K562 (cell line): ENCODE measurements at regions not wholly inside any gene's neighbourhood (a gene's known extent, or its start where the extent isn't known, plus 50 kb on each side); places are given as distances from the start of the nearest gene placed in this dataset.

Experiments
- ATAC-seq: fragments of 200-7000 bp; cut with Tn5 transposase; 3 replicates; pipeline ENCODE4 v1.9.1; 2020; ENCODE audit warnings: moderate library complexity
- BruUV-seq: library from RNA; stranded (reverse); fragments of 400-500 nt; replicated peaks from 2 replicates; lab custom pipeline; 2021; lab: Mats Ljungman, UMichigan
- CTCF ChIA-PET: fragments of 300-600 bp; formaldehyde crosslinking; extraction: SDS; loops from one replicate; lab custom pipeline; 2021; ENCODE audit warnings: low intra/inter-chr PET ratio; lab: Yijun Ruan, JAX
- POLR2A ChIA-PET: fragments of 300-600, 350-650 bp; sonication (Branson Sonifier 250); formaldehyde crosslinking; extraction: SDS; loops from one replicate; lab custom pipeline; 2021; ENCODE audit warnings: antibody characterized with exemption, inconsistent platforms; lab: Yijun Ruan, JAX
- DNase-seq, 4 experiments: peaks; one replicate each; pipeline versions ENCODE4 v3.0.0 to v3.0.0-alpha.2; 2011 to 2018; ENCODE audit warnings: low spot score in 3 of 4, mixed read lengths in 3 of 4; ENCODE audit errors: extremely low read depth in 1 of 4
- FAIRE-seq: peaks from 2 replicates; lab custom pipeline; 2011; peaks lifted over from hg19 to GRCh38; lab: Jason Lieb, UNC
- H2AFZ ChIP-seq: 2 replicates; pipeline ENCODE4 v1.6.0; 2011; ENCODE audit warnings: low read depth, low read length, control low read depth, inconsistent platforms
- H3K27ac ChIP-seq: fragments of 200-600 bp; 3 replicates; pipeline ENCODE4 v1.8.0; 2011; ENCODE audit warnings: low read depth, mild to moderate bottlenecking, control low read depth, inconsistent platforms, low read length, moderate library complexity, mixed read lengths; ENCODE audit errors: extremely low read depth
- H3K27me3 ChIP-seq, 2 experiments: fragments of 300-600 bp in 1 of 2; 2 replicates in 1 of 2; 3 replicates in 1 of 2; pipeline versions ENCODE4 v1.6.0 to v1.8.0; 2011; ENCODE audit warnings: inconsistent platforms in 2 of 2, low read length in 2 of 2, mild to moderate bottlenecking in 1 of 2, mixed read lengths in 1 of 2, moderate library complexity in 1 of 2; ENCODE audit not compliant: control insufficient read depth in 2 of 2, insufficient read depth in 2 of 2
- H3K36me3 ChIP-seq: fragments of 300-600 bp; 3 replicates; pipeline ENCODE4 v1.8.0; 2011; ENCODE audit warnings: mild to moderate bottlenecking, low read length, inconsistent platforms; ENCODE audit not compliant: control insufficient read depth, insufficient read depth
- H3K4me1 ChIP-seq, 2 experiments: fragments of 200-600 bp in 1 of 2; replicated peaks in 1 of 2; 2 replicates in 1 of 2; 3 replicates in 1 of 2; pipeline versions ENCODE4 v1.5.1 to v1.8.0; 2011; ENCODE audit warnings: inconsistent platforms in 2 of 2, low read length in 2 of 2, mild to moderate bottlenecking in 1 of 2, mixed read lengths in 1 of 2, moderate library complexity in 1 of 2; ENCODE audit not compliant: control insufficient read depth in 2 of 2, insufficient read depth in 2 of 2
- H3K4me2 ChIP-seq: 2 replicates; pipeline ENCODE4 v1.6.1; 2011; ENCODE audit warnings: low read length, control low read depth, inconsistent platforms, mixed read lengths; ENCODE audit not compliant: insufficient read depth
- H3K4me3 ChIP-seq: fragments of 200-600 bp; sonication (generic), shearing (Covaris generic); 2 replicates; pipeline ENCODE4 v1.5.1; 2016; ENCODE audit warnings: control low read depth, inconsistent platforms
- H3K79me2 ChIP-seq: fragments of 200-600 bp; 3 replicates; pipeline ENCODE4 v1.8.0; 2011; ENCODE audit warnings: low read length, inconsistent platforms; ENCODE audit not compliant: control insufficient read depth, insufficient read depth
- H3K9ac ChIP-seq, 2 experiments: 2 replicates each; pipeline versions ENCODE4 v1.6.0 to v1.6.1; 2011; ENCODE audit warnings: low read depth in 2 of 2, low read length in 2 of 2, control low read depth in 1 of 2, inconsistent platforms in 1 of 2, mild to moderate bottlenecking in 1 of 2, mixed read lengths in 1 of 2; ENCODE audit not compliant: insufficient read depth in 1 of 2
- H3K9me1 ChIP-seq: one replicate; pipeline ENCODE4 v1.6.0; 2011; ENCODE audit warnings: inconsistent platforms, mild to moderate bottlenecking, low read length, moderate library complexity; ENCODE audit not compliant: control insufficient read depth, insufficient read depth
- H3K9me3 ChIP-seq: replicated peaks from 2 replicates; pipeline ENCODE4 v1.5.1; 2011; ENCODE audit warnings: low read depth, low read length, inconsistent platforms; ENCODE audit not compliant: control insufficient read depth, insufficient read depth
- H4K20me1 ChIP-seq: replicated peaks from 2 replicates; pipeline ENCODE4 v1.6.1; 2011; ENCODE audit warnings: low read length, inconsistent platforms, mixed read lengths; ENCODE audit not compliant: control insufficient read depth, insufficient read depth
- CC2D1A ChIP-seq: fragments of 450-650 bp; IDR thresholded peaks from 2 replicates; pipeline ENCODE4 v1.6.1; 2017; ENCODE audit warnings: mild to moderate bottlenecking
- FOXJ3 ChIP-seq: sonication (generic); formaldehyde crosslinking; IDR thresholded peaks from 2 replicates; pipeline ENCODE4 v1.4.0; 2020; ENCODE audit warnings: mild to moderate bottlenecking, missing genetic modification reagents
- NFATC3 ChIP-seq: fragments of 450-650 bp; IDR thresholded peaks from 2 replicates; pipeline ENCODE4 v1.6.1; 2017; ENCODE audit warnings: mild to moderate bottlenecking
- RAD21 ChIP-seq, 2 experiments: fragments of 250-450 bp in 1 of 2; fragments of 450-650 bp in 1 of 2; sonication (Bioruptor Pico) in 1 of 2; formaldehyde crosslinking in 1 of 2; IDR thresholded peaks in 1 of 2; conservative IDR thresholded peaks in 1 of 2; 2 replicates each; pipeline versions ENCODE4 v1.4.0 to v1.8.0; 2020 to 2022; ENCODE audit warnings: mild to moderate bottlenecking in 2 of 2, moderate library complexity in 1 of 2
- ZNF316 ChIP-seq: fragments of 450-650 bp; IDR thresholded peaks from 2 replicates; pipeline ENCODE4 v1.6.1; 2016
- ZNF644 ChIP-seq: fragments of 200-800 bp; sonication (Bioruptor generic); IDR thresholded peaks from 2 replicates; pipeline ENCODE4 v1.6.1; 2016; ENCODE audit warnings: low read depth, missing genetic modification characterization, missing compliant biosample characterization
- ZNF79 ChIP-seq: fragments of 250-450 bp; sonication (Bioruptor Pico); IDR thresholded peaks from 2 replicates; pipeline ENCODE4 v1.4.0; 2020; ENCODE audit warnings: low read depth, mild to moderate bottlenecking, moderate library complexity
- WGBS: fragments of 100-300 bp; shearing (Covaris generic); methylation state at CpG from one replicate; pipeline ENCODE4 v1.1.6; 2016; ENCODE audit warnings: low coverage, mixed read lengths; ENCODE audit not compliant: insufficient coverage; ENCODE audit errors: missing lambda C conversion rate; 5-methylcytosine and 5-hydroxymethylcytosine counted together
- in situ Hi-C: fragments of 300-500 bp; cut with MboI; formaldehyde crosslinking; loops from 4 replicates; pipeline ENCODE4 v1.15.0; 2018; ENCODE audit warnings: inconsistent platforms, mixed read lengths
- intact Hi-C: fragments of 100-400 bp; cut with micrococcal nuclease; formaldehyde crosslinking; loops from 2 replicates; pipeline ENCODE4 v1.14.2; 2022
- TF ChIP-seq, protein P1 (sequence below), 3 experiments: IDR thresholded peaks in 2 of 3; conservative IDR thresholded peaks in 1 of 3; 2 replicates each; pipeline ENCODE4 v1.5.1; 2011 to 2012; ENCODE audit warnings: low read length in 3 of 3, mild to moderate bottlenecking in 3 of 3, control low read depth in 2 of 3, improper control_type of control experiment in 1 of 3, inconsistent platforms in 1 of 3, low read depth in 1 of 3, mixed read lengths in 1 of 3, moderate library complexity in 1 of 3; ENCODE audit not compliant: insufficient read depth in 2 of 3

- in situ Hi-C loops, result no loop called here
- H4K20me1 ChIP-seq, result no peaks in the 10 kb centered on the region
- no TSS peak for BruUV-seq
- POLR2A ChIA-PET, result no interaction called here
- TF ChIP-seq CC2D1A (no peak), FOXJ3 (CRISPR knock-in tag) (no peak)
- TF ChIP-seq, all 486 proteins: peak for 0
- intact Hi-C loops, result no loop called here
- Histone ChIP-seq H3K79me2 (no peaks in the 10 kb centered on the region), H3K9me1 (no peaks in the 10 kb centered on the region), H3K4me3 (no peak overlapping the region), H3K9me3 (no peaks in the 10 kb centered on the region), H3K27me3 (peaks cover 0 to 4% of the 10 kb centered on the region in 2 experiments; a peak in 2 of 5 replicates), H3K27ac (no peak overlapping the region; the same call in 2 of the 3 replicates), H3K36me3 (no peaks in the 10 kb centered on the region), H3K4me2 (no peak overlapping the region), H3K4me1 (no peaks in the 10 kb centered on the region), H2AFZ (no peak overlapping the region), H3K9ac (no peak overlapping the region)
- no peak for FAIRE-seq
- 0% methylated on average over 11 of the region's 11 CpGs for WGBS
- no peak for ATAC-seq
- no peak for DNase-seq
- CTCF ChIA-PET, result no interaction called here
These were observed 123.9 kb upstream of the SLC6A11 start for GRCh38 chr3:10692039-10692622.

DNA sequence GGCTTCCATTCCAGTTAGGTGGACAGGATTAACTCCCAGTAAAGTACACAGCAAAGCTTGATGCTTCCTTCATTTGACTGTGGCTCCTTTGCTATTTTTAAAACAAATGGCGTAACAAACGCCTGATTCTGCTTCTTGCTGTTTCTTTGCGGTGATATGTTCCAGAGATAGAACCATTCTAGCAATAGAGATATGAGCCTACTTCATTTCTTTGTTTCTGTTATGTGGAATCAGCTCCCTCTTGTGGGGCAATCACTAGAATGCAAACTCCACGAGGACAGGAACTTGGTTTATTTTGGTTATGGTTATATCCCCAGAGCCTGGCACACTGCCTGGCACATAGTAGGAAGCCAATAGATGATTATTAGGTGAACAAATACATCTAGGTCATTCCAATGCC is 122.6 kb upstream of the SLC6A11 start:
- DNase-seq (no peak), FAIRE-seq (no peak), ATAC-seq (no peak)
- H3K9me1 ChIP-seq, result no peaks in the 10 kb centered on the region
- no peak for TF ChIP-seq ZNF644 (tag)
- peak; percentile 25; the same call in 1 of the 2 replicates for TF ChIP-seq ZNF316
- TF ChIP-seq RAD21 (CRISPR knock-in tag; conservative IDR thresholded peaks at IDR 0.05 in 1 of 2, IDR thresholded peaks at IDR 0.05 in 1 of 2), result peak in 1 of 2 experiments; percentile 30; a peak in 2 of 4 replicates
- TF ChIP-seq, protein P1, sequence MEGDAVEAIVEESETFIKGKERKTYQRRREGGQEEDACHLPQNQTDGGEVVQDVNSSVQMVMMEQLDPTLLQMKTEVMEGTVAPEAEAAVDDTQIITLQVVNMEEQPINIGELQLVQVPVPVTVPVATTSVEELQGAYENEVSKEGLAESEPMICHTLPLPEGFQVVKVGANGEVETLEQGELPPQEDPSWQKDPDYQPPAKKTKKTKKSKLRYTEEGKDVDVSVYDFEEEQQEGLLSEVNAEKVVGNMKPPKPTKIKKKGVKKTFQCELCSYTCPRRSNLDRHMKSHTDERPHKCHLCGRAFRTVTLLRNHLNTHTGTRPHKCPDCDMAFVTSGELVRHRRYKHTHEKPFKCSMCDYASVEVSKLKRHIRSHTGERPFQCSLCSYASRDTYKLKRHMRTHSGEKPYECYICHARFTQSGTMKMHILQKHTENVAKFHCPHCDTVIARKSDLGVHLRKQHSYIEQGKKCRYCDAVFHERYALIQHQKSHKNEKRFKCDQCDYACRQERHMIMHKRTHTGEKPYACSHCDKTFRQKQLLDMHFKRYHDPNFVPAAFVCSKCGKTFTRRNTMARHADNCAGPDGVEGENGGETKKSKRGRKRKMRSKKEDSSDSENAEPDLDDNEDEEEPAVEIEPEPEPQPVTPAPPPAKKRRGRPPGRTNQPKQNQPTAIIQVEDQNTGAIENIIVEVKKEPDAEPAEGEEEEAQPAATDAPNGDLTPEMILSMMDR (IDR thresholded peaks at IDR 0.05 in 2 of 3, conservative IDR thresholded peaks at IDR 0.05 in 1 of 3; ENCODE audit: insufficient read depth in 2 of 3, low read depth in 1 of 3, low read length in 3 of 3), result 0 out of 6 replicates have a peak, but pooled peaks of 1 of the 3 experiments have one; percentile 10
- TF ChIP-seq ZNF79 (CRISPR knock-in tag), result no peak
- no peak for TF ChIP-seq NFATC3
- H3K9me3 ChIP-seq, result no peaks in the 10 kb centered on the region
- POLR2A ChIA-PET, result no interaction called here
- intact Hi-C loops (no loop called here), in situ Hi-C loops (no loop called here)
- H3K4me3 ChIP-seq, result no peak overlapping the region
- H2AFZ ChIP-seq, result no peak overlapping the region
- no TSS peak for BruUV-seq
- WGBS, result 0% methylated on average over 4 of the region's 4 CpGs
- H3K27ac ChIP-seq, result no peak overlapping the region
- CTCF ChIA-PET, result no interaction called here
- H3K4me2 ChIP-seq, result no peak overlapping the region
- H3K79me2 ChIP-seq, result no peaks in the 10 kb centered on the region
- H3K36me3 ChIP-seq, result no peaks in the 10 kb centered on the region
- no peak overlapping the region for H3K9ac ChIP-seq
- no peaks in the 10 kb centered on the region for H4K20me1 ChIP-seq
- peaks cover 0 to 4% of the 10 kb centered on the region in 2 experiments; a peak in 2 of 5 replicates for H3K27me3 ChIP-seq
- H3K4me1 ChIP-seq, result no peaks in the 10 kb centered on the region
